ENCODE measurements at regions not wholly inside any gene's neighbourhood (a gene's known extent, or its start where the extent isn't known, plus 50 kb on each side); places are given as distances from the start of the nearest gene placed in this dataset.
A peak's percentile ranks its signal among the peaks of the same experiment; 100 is the strongest.

DNA sequence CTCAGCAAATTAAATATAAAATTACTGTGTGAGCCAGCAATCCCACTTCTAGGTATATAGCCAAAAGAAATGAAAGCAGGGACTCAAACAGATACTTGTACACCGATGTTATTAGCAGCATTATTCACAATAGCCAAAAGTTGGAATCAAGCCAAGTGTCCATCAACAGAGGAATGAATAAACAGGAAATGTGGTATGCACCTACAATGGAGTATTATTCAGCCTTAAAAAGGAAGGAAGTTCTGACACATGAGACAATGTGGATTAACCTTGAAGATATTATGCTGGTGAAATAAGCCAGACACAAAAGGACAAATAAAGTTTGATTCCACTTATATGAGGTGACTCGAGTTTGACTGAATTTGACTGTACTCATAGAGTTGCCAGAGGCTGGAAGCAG is 108.3 kb upstream of the DUSP21 start:
- Histone ChIP-seq H3K4me1 (ENCODE audit: control extremely low read depth in 1 of 4, control insufficient read depth in 4 of 4, insufficient read depth in 4 of 4, low read length in 3 of 4) (no peaks in the 10 kb centered on the region), H3K4me3 (ENCODE audit: control insufficient read depth in 1 of 7, extremely low read depth in 1 of 7, insufficient read depth in 4 of 7, low read depth in 2 of 7, low read length in 6 of 7) (no peak overlapping the region), H3K36me3 (ENCODE audit: control insufficient read depth in 4 of 4, insufficient read depth in 4 of 4, low read length in 3 of 4) (no peaks in the 10 kb centered on the region), H3K27me3 (replicated peaks in 2 of 5; ENCODE audit: control insufficient read depth in 4 of 5, insufficient read depth in 5 of 5, low read length in 4 of 5) (peaks cover 0 to 4% (median 0%) of the 10 kb centered on the region in 5 experiments), H3K9me3 (ENCODE audit: control extremely low read depth in 1 of 5, control insufficient read depth in 4 of 5, insufficient read depth in 2 of 5, low read depth in 1 of 5, low read length in 4 of 5) (no peaks in the 10 kb centered on the region), H3K27ac (ENCODE audit: insufficient read depth in 1 of 2, low read depth in 1 of 2, low read length in 2 of 2, poor library complexity in 1 of 2, severe bottlenecking in 2 of 2) (no peak overlapping the region)
- ChIA-PET CTCF (no interaction called here), POLR2A (no interaction called here)
- DNase-seq, result no peak
- WGBS (ENCODE audit: insufficient coverage), result 80% methylated on average over 1 of the region's 2 CpGs

DNA sequence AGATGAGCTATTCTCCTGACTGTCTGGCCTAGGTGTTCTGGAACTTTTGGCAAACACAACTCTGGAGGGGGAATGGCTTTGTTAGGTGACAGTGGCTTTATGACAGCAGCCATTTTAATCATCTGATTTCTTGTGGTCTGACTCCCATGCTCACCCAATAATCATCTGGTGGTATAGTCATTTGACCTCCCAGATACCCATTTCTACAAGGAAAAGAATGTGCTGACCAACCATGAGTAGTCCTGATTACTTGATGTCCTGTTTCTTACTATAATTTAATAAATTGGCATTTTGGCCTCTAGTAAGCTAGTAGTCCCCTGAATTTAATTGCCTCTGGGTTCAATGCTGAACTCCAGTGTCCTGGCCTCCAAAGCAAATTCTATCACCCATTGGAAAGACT is 109.9 kb upstream of the DUSP21 start:
- ChIA-PET POLR2A (no interaction called here), CTCF (no interaction called here)
- no peak overlapping the region for H3K4me3 ChIP-seq (ENCODE audit: control insufficient read depth in 1 of 7, extremely low read depth in 1 of 7, insufficient read depth in 4 of 7, low read depth in 2 of 7, low read length in 6 of 7)
- H3K4me1 ChIP-seq (ENCODE audit: control extremely low read depth in 1 of 4, control insufficient read depth in 4 of 4, insufficient read depth in 4 of 4, low read length in 3 of 4), result no peaks in the 10 kb centered on the region
- peaks cover 0 to 5% (median 0%) of the 10 kb centered on the region in 5 experiments for H3K27me3 ChIP-seq (replicated peaks in 2 of 5; ENCODE audit: control insufficient read depth in 4 of 5, insufficient read depth in 5 of 5, low read length in 4 of 5)
- H3K9me3 ChIP-seq (ENCODE audit: control extremely low read depth in 1 of 5, control insufficient read depth in 4 of 5, insufficient read depth in 2 of 5, low read depth in 1 of 5, low read length in 4 of 5), result no peaks in the 10 kb centered on the region
- H3K27ac ChIP-seq (ENCODE audit: insufficient read depth in 1 of 2, low read depth in 1 of 2, low read length in 2 of 2, poor library complexity in 1 of 2, severe bottlenecking in 2 of 2), result no peak overlapping the region
- no peak for DNase-seq
- no peaks in the 10 kb centered on the region for H3K36me3 ChIP-seq (ENCODE audit: control insufficient read depth in 4 of 4, insufficient read depth in 4 of 4, low read length in 3 of 4)

DNA sequence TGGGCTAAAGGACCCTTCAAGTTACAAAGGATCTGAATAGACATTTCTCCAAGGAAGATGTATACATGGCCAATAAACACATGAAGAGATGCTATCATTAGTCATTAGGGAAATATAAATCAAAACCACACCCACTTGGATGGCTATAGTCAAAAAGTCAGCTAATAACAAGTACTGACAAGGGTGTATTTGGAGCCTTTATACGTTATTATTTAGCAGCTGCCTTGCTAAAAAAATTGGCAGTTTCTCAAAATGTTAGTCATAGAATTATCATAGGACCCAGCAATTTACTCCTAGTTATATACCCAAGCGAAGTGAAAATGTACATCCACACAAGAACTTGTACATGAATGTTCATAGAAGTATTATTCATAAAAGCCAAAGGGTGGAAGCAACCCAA is 112.7 kb upstream of the DUSP21 start:
- H3K4me3 ChIP-seq (ENCODE audit: control insufficient read depth in 1 of 7, extremely low read depth in 1 of 7, insufficient read depth in 4 of 7, low read depth in 2 of 7, low read length in 6 of 7), result no peak overlapping the region
- H3K36me3 ChIP-seq (ENCODE audit: control insufficient read depth in 4 of 4, insufficient read depth in 4 of 4, low read length in 3 of 4), result no peaks in the 10 kb centered on the region
- peaks cover 0 to 11% (median 0%) of the 10 kb centered on the region in 5 experiments for H3K27me3 ChIP-seq (replicated peaks in 2 of 5; ENCODE audit: control insufficient read depth in 4 of 5, insufficient read depth in 5 of 5, low read length in 4 of 5)
- H3K27ac ChIP-seq (ENCODE audit: insufficient read depth in 1 of 2, low read depth in 1 of 2, low read length in 2 of 2, poor library complexity in 1 of 2, severe bottlenecking in 2 of 2), result no peak overlapping the region
- no CpG with 5 or more reads among the region's 2 CpGs for WGBS (ENCODE audit: insufficient coverage)
- H3K9me3 ChIP-seq (ENCODE audit: control extremely low read depth in 1 of 5, control insufficient read depth in 4 of 5, insufficient read depth in 2 of 5, low read depth in 1 of 5, low read length in 4 of 5), result no peaks in the 10 kb centered on the region
- POLR2A ChIA-PET, result no interaction called here
- DNase-seq, result no peak
- no peaks in the 10 kb centered on the region for H3K4me1 ChIP-seq (ENCODE audit: control extremely low read depth in 1 of 4, control insufficient read depth in 4 of 4, insufficient read depth in 4 of 4, low read length in 3 of 4)
- CTCF ChIA-PET, result no interaction called here

GRCh38 chrX:44723426-44723825 is 120.4 kb upstream of the DUSP21 start:
- no peak overlapping the region for H3K27ac ChIP-seq (ENCODE audit: insufficient read depth in 1 of 2, low read depth in 1 of 2, low read length in 2 of 2, poor library complexity in 1 of 2, severe bottlenecking in 2 of 2)
- H3K27me3 ChIP-seq (replicated peaks in 2 of 5; ENCODE audit: control insufficient read depth in 4 of 5, insufficient read depth in 5 of 5, low read length in 4 of 5), result peaks cover 0 to 1% (median 0%) of the 10 kb centered on the region in 5 experiments
- WGBS (ENCODE audit: insufficient coverage), result 93% methylated on average over 5 of the region's 5 CpGs
- CTCF ChIA-PET, result no interaction called here
- no peaks in the 10 kb centered on the region for H3K9me3 ChIP-seq (ENCODE audit: control extremely low read depth in 1 of 5, control insufficient read depth in 4 of 5, insufficient read depth in 2 of 5, low read depth in 1 of 5, low read length in 4 of 5)
- POLR2A ChIA-PET, result no interaction called here
- H3K36me3 ChIP-seq (ENCODE audit: control insufficient read depth in 4 of 4, insufficient read depth in 4 of 4, low read length in 3 of 4), result no peaks in the 10 kb centered on the region
- no peaks in the 10 kb centered on the region for H3K4me1 ChIP-seq (ENCODE audit: control extremely low read depth in 1 of 4, control insufficient read depth in 4 of 4, insufficient read depth in 4 of 4, low read length in 3 of 4)
- no peak overlapping the region for H3K4me3 ChIP-seq (ENCODE audit: control insufficient read depth in 1 of 7, extremely low read depth in 1 of 7, insufficient read depth in 4 of 7, low read depth in 2 of 7, low read length in 6 of 7)
- DNase-seq, result no peak

DNA sequence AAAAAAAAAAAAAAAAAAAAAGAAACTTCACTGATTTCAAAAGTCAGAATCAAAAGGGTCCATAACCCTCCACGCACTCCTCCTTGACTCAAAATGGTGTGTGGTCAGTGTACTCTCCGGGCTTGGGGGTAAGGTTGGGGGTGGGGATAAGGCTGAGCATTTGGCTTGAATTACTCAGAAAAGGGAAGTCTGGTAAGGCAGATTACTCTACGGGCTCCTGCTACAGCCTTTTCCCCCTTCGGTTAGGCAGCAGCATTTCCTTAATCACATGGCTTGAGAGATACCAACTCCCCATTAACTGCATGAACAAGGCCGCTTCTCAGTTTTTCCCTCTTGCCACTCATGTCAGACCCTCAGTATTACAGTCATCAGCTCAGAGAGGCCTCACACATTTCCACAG is 135.4 kb upstream of the DUSP21 start:
- CTCF ChIA-PET, result no interaction called here

GRCh38 chrX:44705817-44706551 is 137.8 kb upstream of the DUSP21 start:
- no peaks in the 10 kb centered on the region for H3K27me3 ChIP-seq (replicated peaks in 2 of 5; ENCODE audit: control insufficient read depth in 4 of 5, insufficient read depth in 5 of 5, low read length in 4 of 5)
- no peak overlapping the region for H3K4me3 ChIP-seq (ENCODE audit: control insufficient read depth in 1 of 7, extremely low read depth in 1 of 7, insufficient read depth in 4 of 7, low read depth in 2 of 7, low read length in 6 of 7)
- H3K9me3 ChIP-seq (ENCODE audit: control extremely low read depth in 1 of 5, control insufficient read depth in 4 of 5, insufficient read depth in 2 of 5, low read depth in 1 of 5, low read length in 4 of 5), result no peaks in the 10 kb centered on the region
- ChIA-PET POLR2A (no interaction called here), CTCF (no interaction called here)
- DNase-seq, result no peak
- 80% methylated on average over 5 of the region's 8 CpGs for whole genome bisulfite sequencing (ENCODE audit: insufficient coverage)
- peaks cover 2 to 7% (median 4%) of the 10 kb centered on the region in 4 experiments for H3K4me1 ChIP-seq (ENCODE audit: control extremely low read depth in 1 of 4, control insufficient read depth in 4 of 4, insufficient read depth in 4 of 4, low read length in 3 of 4)
- no peaks in the 10 kb centered on the region for H3K36me3 ChIP-seq (ENCODE audit: control insufficient read depth in 4 of 4, insufficient read depth in 4 of 4, low read length in 3 of 4)
- no peak overlapping the region for H3K27ac ChIP-seq (ENCODE audit: insufficient read depth in 1 of 2, low read depth in 1 of 2, low read length in 2 of 2, poor library complexity in 1 of 2, severe bottlenecking in 2 of 2)

More for the DNA sequence above, 135.4 kb upstream of the DUSP21 start:
- Histone ChIP-seq H3K27ac (ENCODE audit: insufficient read depth in 1 of 2, low read depth in 1 of 2, low read length in 2 of 2, poor library complexity in 1 of 2, severe bottlenecking in 2 of 2) (no peak overlapping the region), H3K4me3 (ENCODE audit: control insufficient read depth in 1 of 7, extremely low read depth in 1 of 7, insufficient read depth in 4 of 7, low read depth in 2 of 7, low read length in 6 of 7) (no peak overlapping the region), H3K27me3 (replicated peaks in 2 of 5; ENCODE audit: control insufficient read depth in 4 of 5, insufficient read depth in 5 of 5, low read length in 4 of 5) (peaks cover 0 to 2% (median 0%) of the 10 kb centered on the region in 5 experiments), H3K36me3 (ENCODE audit: control insufficient read depth in 4 of 4, insufficient read depth in 4 of 4, low read length in 3 of 4) (no peaks in the 10 kb centered on the region), H3K9me3 (ENCODE audit: control extremely low read depth in 1 of 5, control insufficient read depth in 4 of 5, insufficient read depth in 2 of 5, low read depth in 1 of 5, low read length in 4 of 5) (no peaks in the 10 kb centered on the region), H3K4me1 (ENCODE audit: control extremely low read depth in 1 of 4, control insufficient read depth in 4 of 4, insufficient read depth in 4 of 4, low read length in 3 of 4) (peaks cover 2 to 7% (median 4%) of the 10 kb centered on the region in 4 experiments)
- POLR2A ChIA-PET, result no interaction called here
- 4% methylated on average over 3 of the region's 5 CpGs for WGBS (ENCODE audit: insufficient coverage)
- peak; percentile 42 to 82 (median 70) for DNase-seq

GRCh38 chrX:44698357-44698756 is 145.5 kb upstream of the DUSP21 start:
- CTCF ChIA-PET, result interaction anchor here (0.6 kb wide), 1 partner anchor 650 kb away, joined by 3 read pairs; no protein-coding TSS in a partner anchor
- 97% methylated on average over 3 of the region's 3 CpGs for WGBS (ENCODE audit: insufficient coverage)
- no peaks in the 10 kb centered on the region for H3K9me3 ChIP-seq (ENCODE audit: control extremely low read depth in 1 of 5, control insufficient read depth in 4 of 5, insufficient read depth in 2 of 5, low read depth in 1 of 5, low read length in 4 of 5)
- no peaks in the 10 kb centered on the region for H3K4me1 ChIP-seq (ENCODE audit: control extremely low read depth in 1 of 4, control insufficient read depth in 4 of 4, insufficient read depth in 4 of 4, low read length in 3 of 4)
- POLR2A ChIA-PET, result no interaction called here
- no peak for DNase-seq
- no peaks in the 10 kb centered on the region for H3K36me3 ChIP-seq (ENCODE audit: control insufficient read depth in 4 of 4, insufficient read depth in 4 of 4, low read length in 3 of 4)
- H3K4me3 ChIP-seq (ENCODE audit: control insufficient read depth in 1 of 7, extremely low read depth in 1 of 7, insufficient read depth in 4 of 7, low read depth in 2 of 7, low read length in 6 of 7), result no peak overlapping the region
- H3K27ac ChIP-seq (ENCODE audit: insufficient read depth in 1 of 2, low read depth in 1 of 2, low read length in 2 of 2, poor library complexity in 1 of 2, severe bottlenecking in 2 of 2), result no peak overlapping the region
- H3K27me3 ChIP-seq (replicated peaks in 2 of 5; ENCODE audit: control insufficient read depth in 4 of 5, insufficient read depth in 5 of 5, low read length in 4 of 5), result peaks cover 0 to 3% (median 0%) of the 10 kb centered on the region in 5 experiments
